ENCODE measurements at regions not wholly inside any gene's neighbourhood (a gene's known extent, or its start where the extent isn't known, plus 50 kb on each side); places are given as distances from the start of the nearest gene placed in this dataset.

GRCh38 chr2:8076448-8077342 lies 605.2 kb upstream of the ID2 start:
- DNase-seq: no peak

- DNase-seq: no peak
Observed at GRCh38 chr2:8078705-8079104, 603.2 kb upstream of the ID2 start.

- DNase-seq: no peak
Observed at GRCh38 chr2:8080063-8080462, 601.8 kb upstream of the ID2 start.

GRCh38 chr2:8081130-8081529 lies 600.7 kb upstream of the ID2 start:
- no peak for DNase-seq

- DNase-seq: no peak
Observed at GRCh38 chr2:8082840-8083239, 599.0 kb upstream of the ID2 start.

- DNase-seq: no peak
Observed at GRCh38 chr2:8086357-8086756, 595.5 kb upstream of the ID2 start.

GRCh38 chr2:8086796-8087479 lies 594.9 kb upstream of the ID2 start:
- DNase-seq: peak; percentile 28

GRCh38 chr2:8087480-8087840 lies 594.4 kb upstream of the ID2 start:
- no peak for DNase-seq

- no peak for DNase-seq
Observed at GRCh38 chr2:8088810-8089209, 593.0 kb upstream of the ID2 start.

- DNase-seq: no peak
Observed at GRCh38 chr2:8089596-8089995, 592.3 kb upstream of the ID2 start.

GRCh38 chr2:8090748-8091700 lies 590.8 kb upstream of the ID2 start:
- peak; percentile 22 for DNase-seq

GRCh38 chr2:8094526-8094925 lies 587.3 kb upstream of the ID2 start:
- no peak for DNase-seq

GRCh38 chr2:8095978-8096377 lies 585.9 kb upstream of the ID2 start:
- no peak for DNase-seq

GRCh38 chr2:8096484-8096883 lies 585.4 kb upstream of the ID2 start:
- no peak for DNase-seq

GRCh38 chr2:8098476-8099266 lies 583.2 kb upstream of the ID2 start:
- DNase-seq: no peak

GRCh38 chr2:8099267-8099582 lies 582.6 kb upstream of the ID2 start:
- no peak for DNase-seq

- DNase-seq: no peak
Observed at GRCh38 chr2:8101614-8102277, 580.1 kb upstream of the ID2 start.

GRCh38 chr2:8102470-8102869 lies 579.4 kb upstream of the ID2 start:
- no peak for DNase-seq

GRCh38 chr2:8103085-8103708 lies 578.7 kb upstream of the ID2 start:
- DNase-seq: no peak

GRCh38 chr2:8107150-8107549 lies 574.7 kb upstream of the ID2 start:
- DNase-seq: no peak

GRCh38 chr2:8107621-8108378 lies 574.1 kb upstream of the ID2 start:
- no peak for DNase-seq

Measured in GOT3 (cell line).